ENCODE measurements at regions not wholly inside any gene's neighbourhood (a gene's known extent, or its start where the extent isn't known, plus 50 kb on each side); places are given as distances from the start of the nearest gene placed in this dataset.
"Not testable (repeated sequence)": the region's sequence is repeated elsewhere in the genome, so short reads cannot be mapped to it uniquely, and the experiment has no call there.

DNA sequence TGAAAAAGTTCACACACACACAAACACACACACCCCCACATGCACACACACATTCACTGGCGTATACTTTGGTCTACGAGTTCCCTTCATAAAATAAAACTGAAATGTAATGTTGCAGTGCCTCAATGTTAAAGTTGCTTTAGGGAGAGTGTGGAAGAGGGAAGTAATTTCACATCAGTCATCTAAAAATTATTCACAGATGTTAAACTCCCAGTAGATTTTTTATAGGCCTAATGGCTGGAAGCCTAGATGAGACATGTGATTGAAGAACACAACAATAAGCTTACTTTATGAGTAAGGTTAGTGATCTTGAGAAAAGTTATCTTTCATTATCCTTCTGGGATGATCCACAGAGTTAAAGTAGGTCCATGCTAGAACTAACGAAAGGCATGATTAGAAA, 506.7 kb upstream of the CNTNAP5 start:
- no TSS peak for BruUV-seq (replicated peaks)
- no peaks in the 10 kb centered on the region for H3K9me3 ChIP-seq (ENCODE audit: control insufficient read depth, insufficient read depth, low read depth, low read length)
- in situ Hi-C loops (cut with HindIII; ENCODE audit: low pct_unique_long_range_greater_than_20kb, low sequenced_read_pairs), result no loop called here
- no peak overlapping the region for H3K4me3 ChIP-seq (ENCODE audit: low read depth in 2 of 2, low read length in 2 of 2)
- no peak overlapping the region for H3K27ac ChIP-seq (ENCODE audit: low read length)
- intact Hi-C loops (cut with micrococcal nuclease; ENCODE audit: unreplicated experiment), result no loop called here
- CTCF ChIA-PET, result no interaction called here
- ATAC-seq (no peak), DNase-seq (ENCODE audit: low read depth, low spot score) (no peak)
- no peaks in the 10 kb centered on the region for H3K36me3 ChIP-seq (ENCODE audit: control insufficient read depth, insufficient read depth, low read length)
- POLR2A ChIA-PET, result no interaction called here
- TF ChIP-seq POLR2AphosphoS5 (IDR thresholded peaks at IDR 0.05; ENCODE audit: low read depth, low read length), result no peak
- TF ChIP-seq, protein P1, sequence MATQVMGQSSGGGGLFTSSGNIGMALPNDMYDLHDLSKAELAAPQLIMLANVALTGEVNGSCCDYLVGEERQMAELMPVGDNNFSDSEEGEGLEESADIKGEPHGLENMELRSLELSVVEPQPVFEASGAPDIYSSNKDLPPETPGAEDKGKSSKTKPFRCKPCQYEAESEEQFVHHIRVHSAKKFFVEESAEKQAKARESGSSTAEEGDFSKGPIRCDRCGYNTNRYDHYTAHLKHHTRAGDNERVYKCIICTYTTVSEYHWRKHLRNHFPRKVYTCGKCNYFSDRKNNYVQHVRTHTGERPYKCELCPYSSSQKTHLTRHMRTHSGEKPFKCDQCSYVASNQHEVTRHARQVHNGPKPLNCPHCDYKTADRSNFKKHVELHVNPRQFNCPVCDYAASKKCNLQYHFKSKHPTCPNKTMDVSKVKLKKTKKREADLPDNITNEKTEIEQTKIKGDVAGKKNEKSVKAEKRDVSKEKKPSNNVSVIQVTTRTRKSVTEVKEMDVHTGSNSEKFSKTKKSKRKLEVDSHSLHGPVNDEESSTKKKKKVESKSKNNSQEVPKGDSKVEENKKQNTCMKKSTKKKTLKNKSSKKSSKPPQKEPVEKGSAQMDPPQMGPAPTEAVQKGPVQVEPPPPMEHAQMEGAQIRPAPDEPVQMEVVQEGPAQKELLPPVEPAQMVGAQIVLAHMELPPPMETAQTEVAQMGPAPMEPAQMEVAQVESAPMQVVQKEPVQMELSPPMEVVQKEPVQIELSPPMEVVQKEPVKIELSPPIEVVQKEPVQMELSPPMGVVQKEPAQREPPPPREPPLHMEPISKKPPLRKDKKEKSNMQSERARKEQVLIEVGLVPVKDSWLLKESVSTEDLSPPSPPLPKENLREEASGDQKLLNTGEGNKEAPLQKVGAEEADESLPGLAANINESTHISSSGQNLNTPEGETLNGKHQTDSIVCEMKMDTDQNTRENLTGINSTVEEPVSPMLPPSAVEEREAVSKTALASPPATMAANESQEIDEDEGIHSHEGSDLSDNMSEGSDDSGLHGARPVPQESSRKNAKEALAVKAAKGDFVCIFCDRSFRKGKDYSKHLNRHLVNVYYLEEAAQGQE (IDR thresholded peaks at IDR 0.05; ENCODE audit: insufficient read depth in 1 of 2, low read depth in 2 of 2, low read length in 1 of 2), result no peak
- no peak for TF ChIP-seq SIN3A (IDR thresholded peaks at IDR 0.05; ENCODE audit: borderline replicate concordance, insufficient read depth, low read depth, low read length)
- no peak for TF ChIP-seq TCF7L2 (IDR thresholded peaks at IDR 0.05; ENCODE audit: low read depth, low read length)
- TF ChIP-seq, protein P2, sequence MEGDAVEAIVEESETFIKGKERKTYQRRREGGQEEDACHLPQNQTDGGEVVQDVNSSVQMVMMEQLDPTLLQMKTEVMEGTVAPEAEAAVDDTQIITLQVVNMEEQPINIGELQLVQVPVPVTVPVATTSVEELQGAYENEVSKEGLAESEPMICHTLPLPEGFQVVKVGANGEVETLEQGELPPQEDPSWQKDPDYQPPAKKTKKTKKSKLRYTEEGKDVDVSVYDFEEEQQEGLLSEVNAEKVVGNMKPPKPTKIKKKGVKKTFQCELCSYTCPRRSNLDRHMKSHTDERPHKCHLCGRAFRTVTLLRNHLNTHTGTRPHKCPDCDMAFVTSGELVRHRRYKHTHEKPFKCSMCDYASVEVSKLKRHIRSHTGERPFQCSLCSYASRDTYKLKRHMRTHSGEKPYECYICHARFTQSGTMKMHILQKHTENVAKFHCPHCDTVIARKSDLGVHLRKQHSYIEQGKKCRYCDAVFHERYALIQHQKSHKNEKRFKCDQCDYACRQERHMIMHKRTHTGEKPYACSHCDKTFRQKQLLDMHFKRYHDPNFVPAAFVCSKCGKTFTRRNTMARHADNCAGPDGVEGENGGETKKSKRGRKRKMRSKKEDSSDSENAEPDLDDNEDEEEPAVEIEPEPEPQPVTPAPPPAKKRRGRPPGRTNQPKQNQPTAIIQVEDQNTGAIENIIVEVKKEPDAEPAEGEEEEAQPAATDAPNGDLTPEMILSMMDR (IDR thresholded peaks at IDR 0.05), result no peak
- H3K4me1 ChIP-seq (ENCODE audit: control insufficient read depth, insufficient read depth, low read length), result no peaks in the 10 kb centered on the region
- H3K27me3 ChIP-seq (ENCODE audit: control insufficient read depth, insufficient read depth, low read length), result no peaks in the 10 kb centered on the region

DNA sequence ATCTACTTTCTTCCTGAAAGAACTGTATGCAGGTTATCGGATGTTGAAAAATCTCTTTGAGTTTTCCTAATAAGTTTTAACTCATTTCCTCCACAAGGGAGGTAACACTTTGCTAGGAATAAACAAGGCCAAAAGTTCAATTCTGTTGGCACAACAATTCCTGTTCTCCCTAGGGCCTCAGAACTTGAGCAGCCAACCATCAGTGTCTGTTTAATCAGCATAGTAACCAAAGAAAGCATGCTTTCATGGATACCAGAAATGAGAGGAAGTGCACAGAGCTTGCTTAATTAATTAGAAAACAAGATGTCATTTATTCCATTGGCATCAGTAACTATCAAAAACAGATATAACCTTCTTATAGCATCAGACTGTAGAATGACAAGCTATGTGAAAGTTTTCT, 503.2 kb upstream of the CNTNAP5 start:
- no peaks in the 10 kb centered on the region for H3K27me3 ChIP-seq (ENCODE audit: control insufficient read depth, insufficient read depth, low read length)
- POLR2A ChIA-PET, result no interaction called here
- no peak for ATAC-seq
- no peak overlapping the region for H3K27ac ChIP-seq (ENCODE audit: low read length)
- H3K36me3 ChIP-seq (ENCODE audit: control insufficient read depth, insufficient read depth, low read length), result no peaks in the 10 kb centered on the region
- H3K4me1 ChIP-seq (ENCODE audit: control insufficient read depth, insufficient read depth, low read length), result no peaks in the 10 kb centered on the region
- no TSS peak for BruUV-seq (replicated peaks)
- no peak for DNase-seq (ENCODE audit: low read depth, low spot score)
- in situ Hi-C loops (cut with HindIII; ENCODE audit: low pct_unique_long_range_greater_than_20kb, low sequenced_read_pairs), result no loop called here
- CTCF ChIA-PET, result no interaction called here
- H3K4me3 ChIP-seq (ENCODE audit: low read depth in 2 of 2, low read length in 2 of 2), result no peak overlapping the region
- H3K9me3 ChIP-seq (ENCODE audit: control insufficient read depth, insufficient read depth, low read depth, low read length), result peaks cover 7% of the 10 kb centered on the region; the same call in 1 of the 2 replicates
- TF ChIP-seq POLR2AphosphoS5 (IDR thresholded peaks at IDR 0.05; ENCODE audit: low read depth, low read length), result no peak
- TF ChIP-seq, protein P1 (IDR thresholded peaks at IDR 0.05; ENCODE audit: insufficient read depth in 1 of 2, low read depth in 2 of 2, low read length in 1 of 2), result no peak
- TF ChIP-seq, protein P2 (IDR thresholded peaks at IDR 0.05), result no peak
- TF ChIP-seq SIN3A (IDR thresholded peaks at IDR 0.05; ENCODE audit: borderline replicate concordance, insufficient read depth, low read depth, low read length), result no peak
- TF ChIP-seq TCF7L2 (IDR thresholded peaks at IDR 0.05; ENCODE audit: low read depth, low read length), result no peak
- intact Hi-C loops (cut with micrococcal nuclease; ENCODE audit: unreplicated experiment), result no loop called here

DNA sequence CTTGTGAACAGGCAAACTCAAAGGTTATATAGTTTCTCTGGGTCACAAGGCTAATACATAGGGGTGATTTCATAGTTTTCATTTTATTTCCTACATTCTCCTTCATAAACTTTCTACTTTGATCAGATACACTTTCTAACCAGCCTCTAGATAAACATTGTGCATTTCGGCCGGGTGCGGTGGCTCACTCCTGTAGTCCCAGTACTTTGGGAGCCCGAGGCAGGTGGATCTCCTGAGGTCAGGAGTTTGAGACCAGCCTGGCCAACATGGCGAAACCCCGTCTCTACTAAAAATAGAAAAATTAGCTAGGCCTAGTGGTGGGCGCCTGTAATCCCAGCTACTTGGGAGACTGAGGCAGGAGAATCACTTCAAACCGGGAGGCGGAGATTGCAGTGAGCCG, 502.6 kb upstream of the CNTNAP5 start:
- H3K36me3 ChIP-seq (ENCODE audit: control insufficient read depth, insufficient read depth, low read length); ATAC-seq; H3K9me3 ChIP-seq (ENCODE audit: control insufficient read depth, insufficient read depth, low read depth, low read length); POLR2A ChIA-PET; CTCF ChIA-PET; in situ Hi-C loops (cut with HindIII; ENCODE audit: low pct_unique_long_range_greater_than_20kb, low sequenced_read_pairs); BruUV-seq (replicated peaks); H3K27ac ChIP-seq (ENCODE audit: low read length); intact Hi-C loops (cut with micrococcal nuclease; ENCODE audit: unreplicated experiment); DNase-seq (ENCODE audit: low read depth, low spot score); H3K27me3 ChIP-seq (ENCODE audit: control insufficient read depth, insufficient read depth, low read length); H3K4me1 ChIP-seq (ENCODE audit: control insufficient read depth, insufficient read depth, low read length); H3K4me3 ChIP-seq (ENCODE audit: low read depth in 2 of 2, low read length in 2 of 2): not testable (repeated sequence)

Data from Panc1 (cell line).